ENCODE measurements at regions not wholly inside any gene's neighbourhood (a gene's known extent, or its start where the extent isn't known, plus 50 kb on each side); places are given as distances from the start of the nearest gene placed in this dataset.
A peak's percentile ranks its signal among the peaks of the same experiment; 100 is the strongest.
"Not testable (repeated sequence)": the region's sequence is repeated elsewhere in the genome, so short reads cannot be mapped to it uniquely, and the experiment has no call there.

GRCh38 chr21:27517177-27517576 is 550.3 kb upstream of the ADAMTS5 start:
- intact Hi-C loops (cut with micrococcal nuclease); BruUV-seq (replicated peaks); ATAC-seq: not testable (repeated sequence)

GRCh38 chr21:27515676-27516075 is 548.8 kb upstream of the ADAMTS5 start:
- Histone ChIP-seq H3K79me2 (ENCODE audit: control insufficient read depth, insufficient read depth, low read length) (no peaks in the 10 kb centered on the region), H2AFZ (ENCODE audit: low read depth, low read length) (no peak overlapping the region), H3K36me3 (ENCODE audit: control insufficient read depth, insufficient read depth, low read length) (no peaks in the 10 kb centered on the region), H3K27ac (ENCODE audit: extremely low read depth, low read depth, low read length) (no peak overlapping the region), H3K9ac (ENCODE audit: insufficient read depth in 1 of 2, low read depth in 2 of 2, low read length in 2 of 2) (no peak overlapping the region), H4K20me1 (replicated peaks; ENCODE audit: control insufficient read depth, insufficient read depth, low read length) (no peaks in the 10 kb centered on the region), H3K27me3 (ENCODE audit: control insufficient read depth in 2 of 2, insufficient read depth in 2 of 2, low read length in 2 of 2) (no peaks in the 10 kb centered on the region), H3K4me3 (no peak overlapping the region), H3K4me2 (ENCODE audit: insufficient read depth, low read length) (no peak overlapping the region), H3K9me3 (replicated peaks; ENCODE audit: control insufficient read depth, insufficient read depth, low read depth, low read length) (no peaks in the 10 kb centered on the region; the same call in 1 of the 2 replicates), H3K9me1 (ENCODE audit: control insufficient read depth, insufficient read depth, low read length) (no peaks in the 10 kb centered on the region), H3K4me1 (replicated peaks in 1 of 2; ENCODE audit: control insufficient read depth in 2 of 2, insufficient read depth in 2 of 2, low read length in 2 of 2) (no peaks in the 10 kb centered on the region)
- no peak for ATAC-seq
- CTCF ChIA-PET (ENCODE audit: low intra/inter-chr PET ratio): no interaction called here
- TF ChIP-seq ETV1 (tag; conservative IDR thresholded peaks at IDR 0.05; ENCODE audit: low read depth) (no peak), TAF9B (IDR thresholded peaks at IDR 0.05; ENCODE audit: partially characterized antibody) (no peak)
- no TSS peak for BruUV-seq (replicated peaks)
- FAIRE-seq: no peak
- in situ Hi-C loops (cut with MboI): no loop called here
- intact Hi-C loops (cut with micrococcal nuclease): no loop called here
- DNase-seq (ENCODE audit: extremely low read depth in 1 of 4, low spot score in 3 of 4): no peak
- POLR2A ChIA-PET: interaction anchor here (0.7 kb wide), 1 partner anchor 162 kb away, joined by 3 read pairs; no protein-coding TSS in a partner anchor

More at GRCh38 chr21:27517177-27517576, 550.3 kb upstream of the ADAMTS5 start:
- H3K9me3 ChIP-seq (replicated peaks; ENCODE audit: control insufficient read depth, insufficient read depth, low read depth, low read length); H3K79me2 ChIP-seq (ENCODE audit: control insufficient read depth, insufficient read depth, low read length); H3K9me1 ChIP-seq (ENCODE audit: control insufficient read depth, insufficient read depth, low read length); H3K4me1 ChIP-seq (replicated peaks in 1 of 2; ENCODE audit: control insufficient read depth in 2 of 2, insufficient read depth in 2 of 2, low read length in 2 of 2); H3K27me3 ChIP-seq (ENCODE audit: control insufficient read depth in 2 of 2, insufficient read depth in 2 of 2, low read length in 2 of 2); H3K27ac ChIP-seq (ENCODE audit: extremely low read depth, low read depth, low read length); H3K9ac ChIP-seq (ENCODE audit: insufficient read depth in 1 of 2, low read depth in 2 of 2, low read length in 2 of 2); H2AFZ ChIP-seq (ENCODE audit: low read depth, low read length); in situ Hi-C loops (cut with MboI); H3K4me3 ChIP-seq; H4K20me1 ChIP-seq (replicated peaks; ENCODE audit: control insufficient read depth, insufficient read depth, low read length); POLR2A ChIA-PET; H3K36me3 ChIP-seq (ENCODE audit: control insufficient read depth, insufficient read depth, low read length); H3K4me2 ChIP-seq (ENCODE audit: insufficient read depth, low read length); CTCF ChIA-PET (ENCODE audit: low intra/inter-chr PET ratio); DNase-seq (ENCODE audit: extremely low read depth in 1 of 4, low spot score in 3 of 4); FAIRE-seq: not testable (repeated sequence)
- TF ChIP-seq ZNF707 (CRISPR knock-in tag; conservative IDR thresholded peaks at IDR 0.05): peak; percentile 53
- 8% methylated on average over 2 of the region's 2 CpGs for WGBS (ENCODE audit: insufficient coverage, low coverage, missing lambda C conversion rate)
